Spleen (tissue), 11 donors: ENCODE measurements at regions not wholly inside any gene's neighbourhood (a gene's known extent, or its start where the extent isn't known, plus 50 kb on each side); places are given as distances from the start of the nearest gene placed in this dataset.
"Not testable (repeated sequence)": the region's sequence is repeated elsewhere in the genome, so short reads cannot be mapped to it uniquely, and the experiment has no call there.

Experiments
- DNase-seq: peaks from one replicate; pipeline ENCODE4 v3.0.0-alpha.2; 2020
- H3K27ac ChIP-seq, 8 donors: fragments of 200-600 bp; sonication (generic) in 7 of 8; 1 replicate in 4 of 8; 2 replicates in 4 of 8; pipeline versions ENCODE4 v1.5.0 to v1.8.0; 2016 to 2021; ENCODE audit warnings: inconsistent platforms in 4 of 8, mild to moderate bottlenecking in 4 of 8, moderate library complexity in 1 of 8
- H3K27me3 ChIP-seq, 7 donors: fragments of 200-600 bp; sonication (generic) in 6 of 7; replicated peaks in 1 of 7; 1 replicate in 4 of 7; 2 replicates in 3 of 7; pipeline versions ENCODE4 v1.5.0 to v1.8.0; 2016 to 2021; ENCODE audit warnings: inconsistent platforms in 3 of 7, mild to moderate bottlenecking in 1 of 7
- H3K36me3 ChIP-seq, 6 donors: fragments of 200-600 bp; sonication (generic) in 5 of 6; 1 replicate in 4 of 6; 2 replicates in 2 of 6; pipeline versions ENCODE4 v1.5.0 to v1.8.0; 2016 to 2021; ENCODE audit warnings: inconsistent platforms in 2 of 6
- H3K4me1 ChIP-seq, 6 donors: fragments of 200-600 bp; sonication (generic) in 5 of 6; 1 replicate in 3 of 6; 2 replicates in 3 of 6; pipeline versions ENCODE4 v1.5.0 to v1.8.0; 2016 to 2021; ENCODE audit warnings: inconsistent platforms in 3 of 6
- H3K4me3 ChIP-seq, 8 donors: fragments of 200-600 bp; sonication (generic) in 7 of 8; 1 replicate in 4 of 8; 2 replicates in 4 of 8; pipeline versions ENCODE4 v1.5.0 to v1.8.0; 2016 to 2021; ENCODE audit warnings: inconsistent platforms in 4 of 8, mild to moderate bottlenecking in 4 of 8, moderate library complexity in 2 of 8
- H3K9me3 ChIP-seq, 8 donors: fragments of 200-600 bp; sonication (generic) in 7 of 8; 1 replicate in 4 of 8; 2 replicates in 4 of 8; pipeline versions ENCODE4 v1.5.0 to v1.8.0; 2016 to 2021; ENCODE audit warnings: inconsistent platforms in 4 of 8
- POLR2A ChIP-seq, 3 donors: fragments of 450-650 bp; IDR thresholded peaks; one replicate each; pipeline ENCODE4 v1.5.1; 2017; ENCODE audit warnings: antibody characterized with exemption in 3 of 3, mild to moderate bottlenecking in 1 of 3
- POLR2AphosphoS5 ChIP-seq, 3 donors: sonication (generic); formaldehyde crosslinking; IDR thresholded peaks; one replicate each; pipeline ENCODE4 v1.5.1; 2017; ENCODE audit warnings: antibody characterized with exemption in 3 of 3
- WGBS, 5 donors: extraction: QIAGEN DNeasy Blood & Tissue Kit in 3 of 5; methylation state at CpG; one replicate each; pipeline versions ENCODE4 v1.1.5 to v1.1.7; 2013 to 2018; 5-methylcytosine and 5-hydroxymethylcytosine counted together
- intact Hi-C: fragments of 100-400 bp; cut with DNase I; formaldehyde crosslinking; loops from one replicate; pipeline ENCODE4 v1.15.0; 2023; ENCODE audit warnings: low total_unique reads
- TF ChIP-seq, protein P1 (sequence below), 11 experiments: fragments of 200-600 bp in 7 of 11; fragments of 450-650 bp in 4 of 11; sonication (generic) in 4 of 11; IDR thresholded peaks in 8 of 11; conservative IDR thresholded peaks in 3 of 11; 1 replicate in 7 of 11; 2 replicates in 4 of 11; pipeline versions ENCODE4 v1.4.0 to v1.8.0; 2016 to 2021; ENCODE audit warnings: antibody characterized with exemption in 11 of 11, inconsistent platforms in 4 of 11, mild to moderate bottlenecking in 1 of 11
- donor health status: healthy with polysubstance abuse.
- donor health status: DM: no; HTN: no; CAD: no; lungs with moderate emphysema.
- donor health status: DM: no; HTN: no; CAD: no.
- donor health status: Bipolar disorder and iron deficiency.
- donor health status: healthy.
- donor health status: DM: no; HTN: no; CAD: no.
- donor health status: DM: yes; HTN: yes; CAD: no.

DNA sequence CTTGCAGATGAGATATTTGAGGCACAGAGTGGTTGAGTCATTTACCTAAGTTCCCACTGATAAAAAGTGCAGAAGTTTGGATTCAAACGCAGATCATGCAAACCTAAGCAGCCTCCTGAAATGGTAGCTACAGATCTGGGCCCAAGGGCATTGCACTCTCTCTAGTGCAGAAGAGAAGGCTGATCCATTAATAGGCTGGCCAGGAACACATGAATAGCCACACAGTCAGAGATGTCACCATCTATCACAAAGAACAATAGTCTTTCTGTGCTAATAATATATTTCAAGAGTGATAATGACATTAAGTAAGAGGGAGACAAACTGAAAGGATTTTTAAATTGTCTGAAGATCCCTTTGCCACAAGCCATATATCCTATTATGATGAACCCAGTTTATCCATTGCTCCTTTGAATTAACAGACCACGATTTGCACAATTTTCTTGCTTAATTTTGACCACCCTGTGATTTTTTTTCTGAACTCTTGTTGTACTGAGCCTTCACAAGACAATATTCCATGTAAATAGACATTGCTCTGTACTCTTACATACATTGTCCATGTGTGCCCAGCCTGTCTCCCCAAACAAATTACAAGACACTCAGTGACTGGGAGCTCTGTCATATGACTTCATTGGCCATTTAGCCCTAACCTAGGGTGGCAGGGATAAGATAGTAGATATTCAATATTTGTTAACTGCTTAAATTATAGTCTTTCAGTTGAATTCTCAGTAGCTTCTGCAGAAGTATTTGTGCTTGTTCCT is 112.4 kb upstream of the RBPJ start:
- TF ChIP-seq, protein P1, sequence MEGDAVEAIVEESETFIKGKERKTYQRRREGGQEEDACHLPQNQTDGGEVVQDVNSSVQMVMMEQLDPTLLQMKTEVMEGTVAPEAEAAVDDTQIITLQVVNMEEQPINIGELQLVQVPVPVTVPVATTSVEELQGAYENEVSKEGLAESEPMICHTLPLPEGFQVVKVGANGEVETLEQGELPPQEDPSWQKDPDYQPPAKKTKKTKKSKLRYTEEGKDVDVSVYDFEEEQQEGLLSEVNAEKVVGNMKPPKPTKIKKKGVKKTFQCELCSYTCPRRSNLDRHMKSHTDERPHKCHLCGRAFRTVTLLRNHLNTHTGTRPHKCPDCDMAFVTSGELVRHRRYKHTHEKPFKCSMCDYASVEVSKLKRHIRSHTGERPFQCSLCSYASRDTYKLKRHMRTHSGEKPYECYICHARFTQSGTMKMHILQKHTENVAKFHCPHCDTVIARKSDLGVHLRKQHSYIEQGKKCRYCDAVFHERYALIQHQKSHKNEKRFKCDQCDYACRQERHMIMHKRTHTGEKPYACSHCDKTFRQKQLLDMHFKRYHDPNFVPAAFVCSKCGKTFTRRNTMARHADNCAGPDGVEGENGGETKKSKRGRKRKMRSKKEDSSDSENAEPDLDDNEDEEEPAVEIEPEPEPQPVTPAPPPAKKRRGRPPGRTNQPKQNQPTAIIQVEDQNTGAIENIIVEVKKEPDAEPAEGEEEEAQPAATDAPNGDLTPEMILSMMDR (IDR thresholded peaks at IDR 0.05 in 8 of 11, conservative IDR thresholded peaks at IDR 0.05 in 3 of 11) = no peak
- TF ChIP-seq POLR2AphosphoS5 (IDR thresholded peaks at IDR 0.05) (no peak), POLR2A (IDR thresholded peaks at IDR 0.05) (no peak)
- no peak for DNase-seq
- intact Hi-C loops = no loop called here
- Histone ChIP-seq H3K4me1 (peaks cover 0 to 9% (median 0%) of the 10 kb centered on the region in 6 donors), H3K9me3 (no peaks in the 10 kb centered on the region), H3K27me3 (peaks cover 0 to 35% (median 0%) of the 10 kb centered on the region in 7 donors), H3K36me3 (no peaks in the 10 kb centered on the region), H3K4me3 (no peak overlapping the region), H3K27ac (no peak overlapping the region)
- 39 to 60% (median 44%) methylated on average over 2 of the region's 2 CpGs for WGBS, 5 donors

DNA sequence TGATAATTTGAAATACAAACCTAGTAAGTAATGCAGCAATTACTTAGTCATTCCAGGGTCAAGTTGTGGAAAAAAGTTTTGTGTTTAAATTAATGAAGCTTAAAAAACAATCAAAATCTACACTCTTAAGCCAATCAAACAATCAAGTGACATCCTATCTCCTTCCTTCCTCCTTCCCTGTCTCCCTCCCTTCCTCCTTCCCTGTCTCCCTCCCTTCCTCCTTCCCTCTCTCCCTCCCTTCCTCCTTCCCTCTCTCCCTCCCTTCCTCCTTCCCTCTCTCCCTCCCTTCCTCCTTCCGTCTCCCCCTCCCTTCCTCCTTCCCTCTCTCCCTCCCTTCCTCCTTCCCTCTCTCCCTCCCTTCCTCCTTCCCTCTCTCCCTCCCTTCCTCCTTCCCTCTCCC is 111.4 kb upstream of the RBPJ start:
- DNase-seq = not testable (repeated sequence)

DNA sequence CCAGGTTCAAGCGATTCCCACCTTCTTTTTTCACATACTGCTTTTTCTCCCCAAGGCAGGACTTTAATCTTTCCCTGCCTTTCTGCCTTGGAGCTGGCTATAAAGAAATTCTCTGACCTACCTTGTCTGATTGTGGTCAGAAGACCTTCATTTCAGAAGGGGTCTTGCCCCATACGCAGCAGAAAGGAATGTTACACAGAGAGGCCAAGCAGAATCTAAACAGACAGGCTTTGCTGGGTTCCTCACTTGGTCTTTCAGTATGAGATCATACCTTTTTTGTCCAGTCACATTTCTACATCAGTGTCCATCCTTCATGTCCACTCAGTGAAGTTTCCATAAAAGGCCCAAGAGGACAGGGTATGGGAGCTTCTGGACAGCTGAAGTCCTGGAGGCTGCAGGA is 108.3 kb upstream of the RBPJ start:
- DNase-seq = no peak
- Histone ChIP-seq H3K27me3 (peaks cover 0 to 32% (median 0%) of the 10 kb centered on the region in 7 donors), H3K4me1 (peaks cover 0 to 1% (median 0%) of the 10 kb centered on the region in 6 donors), H3K36me3 (no peaks in the 10 kb centered on the region), H3K9me3 (no peaks in the 10 kb centered on the region), H3K4me3 (no peak overlapping the region), H3K27ac (no peak overlapping the region)
- TF ChIP-seq POLR2A (IDR thresholded peaks at IDR 0.05) (no peak), POLR2AphosphoS5 (IDR thresholded peaks at IDR 0.05) (no peak)
- TF ChIP-seq, protein P1 (IDR thresholded peaks at IDR 0.05 in 8 of 11, conservative IDR thresholded peaks at IDR 0.05 in 3 of 11) = no peak
- intact Hi-C loops = no loop called here
- WGBS, 5 donors = 74 to 93% (median 81%) methylated on average over 2 of the region's 2 CpGs

More for the DNA sequence above, 111.4 kb upstream of the RBPJ start:
- H3K36me3 ChIP-seq, H3K27ac ChIP-seq, H3K9me3 ChIP-seq, H3K4me3 ChIP-seq, intact Hi-C loops, H3K4me1 ChIP-seq: not testable (repeated sequence)
- peaks cover 0 to 40% (median 0%) of the 10 kb centered on the region in 7 donors for H3K27me3 ChIP-seq
- WGBS, 5 donors = 47 to 67% (median 57%) methylated on average over 1 of the region's 1 CpG

DNA sequence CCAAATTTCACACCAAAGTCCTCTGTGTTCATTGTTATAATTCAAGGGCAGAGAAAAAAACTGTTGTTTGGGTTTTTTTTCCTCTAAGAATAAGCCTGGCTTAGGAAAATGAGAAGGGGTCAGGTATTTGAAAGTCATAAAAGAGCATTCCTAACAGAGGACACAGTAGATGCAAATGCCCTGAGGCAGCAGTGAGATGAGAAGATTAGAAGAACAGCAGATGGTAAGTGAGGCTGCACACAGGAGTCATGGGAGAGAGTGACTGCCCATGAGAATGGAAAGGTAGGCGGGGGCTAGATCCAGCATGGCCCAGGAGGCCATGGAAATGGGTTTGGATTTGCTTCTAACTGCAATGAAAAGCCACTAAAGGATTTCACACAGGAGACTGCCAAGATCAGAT is 107.5 kb upstream of the RBPJ start:
- DNase-seq = no peak
- H3K4me1 ChIP-seq = peaks cover 0 to 9% (median under 1%) of the 10 kb centered on the region in 6 donors
- H3K9me3 ChIP-seq = no peaks in the 10 kb centered on the region
- H3K4me3 ChIP-seq = no peak overlapping the region
- H3K36me3 ChIP-seq = no peaks in the 10 kb centered on the region
- no peak for TF ChIP-seq POLR2AphosphoS5 (IDR thresholded peaks at IDR 0.05)
- TF ChIP-seq, protein P1 (IDR thresholded peaks at IDR 0.05 in 8 of 11, conservative IDR thresholded peaks at IDR 0.05 in 3 of 11) = no peak
- TF ChIP-seq POLR2A (IDR thresholded peaks at IDR 0.05) = no peak
- H3K27me3 ChIP-seq = peaks cover 0 to 25% (median 0%) of the 10 kb centered on the region in 7 donors
- intact Hi-C loops = no loop called here
- H3K27ac ChIP-seq = no peak overlapping the region
- WGBS, 5 donors = 84 to 100% (median 95%) methylated on average over 1 of the region's 1 CpG
